ENCODE measurements at regions not wholly inside any gene's neighbourhood (a gene's known extent, or its start where the extent isn't known, plus 50 kb on each side); places are given as distances from the start of the nearest gene placed in this dataset.

- Histone ChIP-seq H3K27me3 (ENCODE audit: insufficient read depth, low read length) (no peaks in the 10 kb centered on the region), H3K36me3 (ENCODE audit: insufficient read depth, low read length) (no peaks in the 10 kb centered on the region), H2AFZ (ENCODE audit: low read length) (no peak overlapping the region), H3K9me3 (ENCODE audit: low read depth, low read length) (no peaks in the 10 kb centered on the region), H3K4me2 (ENCODE audit: insufficient read depth, low read length) (no peak overlapping the region), H3K4me1 (ENCODE audit: insufficient read depth, low read length) (no peaks in the 10 kb centered on the region), H4K20me1 (ENCODE audit: insufficient read depth, low read length) (no peaks in the 10 kb centered on the region), H3K79me2 (ENCODE audit: insufficient read depth, low read length) (no peaks in the 10 kb centered on the region), H3K27ac (ENCODE audit: low read depth, low read length) (no peak overlapping the region), H3K4me3 (ENCODE audit: insufficient read depth, low read length) (no peak overlapping the region)
- no peak for DNase-seq (ENCODE audit: insufficient read length, low spot score, missing footprints)
- no peak for TF ChIP-seq CTCF (IDR thresholded peaks at IDR 0.05; ENCODE audit: extremely low read depth, low read depth, low read length)
Measured at GRCh38 chr5:30956251-30956650, 237.2 kb upstream of the CDH6 start.

GRCh38 chr5:30937070-30937469, 256.4 kb upstream of the CDH6 start:
- Histone ChIP-seq H3K9me3 (ENCODE audit: low read depth, low read length) (no peaks in the 10 kb centered on the region), H3K27me3 (ENCODE audit: insufficient read depth, low read length) (no peaks in the 10 kb centered on the region), H3K4me3 (ENCODE audit: insufficient read depth, low read length) (no peak overlapping the region), H3K79me2 (ENCODE audit: insufficient read depth, low read length) (no peaks in the 10 kb centered on the region), H3K4me2 (ENCODE audit: insufficient read depth, low read length) (no peak overlapping the region), H3K27ac (ENCODE audit: low read depth, low read length) (no peak overlapping the region), H3K36me3 (ENCODE audit: insufficient read depth, low read length) (no peaks in the 10 kb centered on the region), H2AFZ (ENCODE audit: low read length) (no peak overlapping the region), H4K20me1 (ENCODE audit: insufficient read depth, low read length) (no peaks in the 10 kb centered on the region), H3K4me1 (ENCODE audit: insufficient read depth, low read length) (no peaks in the 10 kb centered on the region)
- no peak for TF ChIP-seq CTCF (IDR thresholded peaks at IDR 0.05; ENCODE audit: extremely low read depth, low read depth, low read length)
- no peak for DNase-seq (ENCODE audit: insufficient read length, low spot score, missing footprints)

- no peaks in the 10 kb centered on the region for H3K79me2 ChIP-seq (ENCODE audit: insufficient read depth, low read length)
- no peaks in the 10 kb centered on the region for H4K20me1 ChIP-seq (ENCODE audit: insufficient read depth, low read length)
- no peak overlapping the region for H3K4me3 ChIP-seq (ENCODE audit: insufficient read depth, low read length)
- no peak overlapping the region for H2AFZ ChIP-seq (ENCODE audit: low read length)
- H3K27ac ChIP-seq (ENCODE audit: low read depth, low read length): no peak overlapping the region
- H3K4me1 ChIP-seq (ENCODE audit: insufficient read depth, low read length): no peaks in the 10 kb centered on the region
- no peaks in the 10 kb centered on the region for H3K36me3 ChIP-seq (ENCODE audit: insufficient read depth, low read length)
- H3K4me2 ChIP-seq (ENCODE audit: insufficient read depth, low read length): no peak overlapping the region
- H3K9me3 ChIP-seq (ENCODE audit: low read depth, low read length): no peaks in the 10 kb centered on the region
- no peaks in the 10 kb centered on the region for H3K27me3 ChIP-seq (ENCODE audit: insufficient read depth, low read length)
- no peak for DNase-seq (ENCODE audit: insufficient read length, low spot score, missing footprints)
- no peak for TF ChIP-seq CTCF (IDR thresholded peaks at IDR 0.05; ENCODE audit: extremely low read depth, low read depth, low read length)
Measured at GRCh38 chr5:30933599-30933998, 259.9 kb upstream of the CDH6 start.

- H3K27me3 ChIP-seq (ENCODE audit: insufficient read depth, low read length): no peaks in the 10 kb centered on the region
- H3K9me3 ChIP-seq (ENCODE audit: low read depth, low read length): no peaks in the 10 kb centered on the region
- H4K20me1 ChIP-seq (ENCODE audit: insufficient read depth, low read length): no peaks in the 10 kb centered on the region
- H3K4me3 ChIP-seq (ENCODE audit: insufficient read depth, low read length): no peak overlapping the region
- H2AFZ ChIP-seq (ENCODE audit: low read length): no peak overlapping the region
- no peak overlapping the region for H3K4me2 ChIP-seq (ENCODE audit: insufficient read depth, low read length)
- H3K4me1 ChIP-seq (ENCODE audit: insufficient read depth, low read length): no peaks in the 10 kb centered on the region
- H3K36me3 ChIP-seq (ENCODE audit: insufficient read depth, low read length): no peaks in the 10 kb centered on the region
- H3K27ac ChIP-seq (ENCODE audit: low read depth, low read length): no peak overlapping the region
- TF ChIP-seq CTCF (IDR thresholded peaks at IDR 0.05; ENCODE audit: extremely low read depth, low read depth, low read length): no peak
- no peak for DNase-seq (ENCODE audit: insufficient read length, low spot score, missing footprints)
- H3K79me2 ChIP-seq (ENCODE audit: insufficient read depth, low read length): no peaks in the 10 kb centered on the region
Measured at GRCh38 chr5:30932273-30933017, 261.0 kb upstream of the CDH6 start.

Data from osteoblast (primary cell).